Pancreas (tissue), 10 donors: ENCODE measurements at regions not wholly inside any gene's neighbourhood (a gene's known extent, or its start where the extent isn't known, plus 50 kb on each side); places are given as distances from the start of the nearest gene placed in this dataset.

ENCODE experiments used
- ATAC-seq, 4 donors: fragments of 200-7000 bp; cut with Tn5 transposase; one replicate each; pipeline versions ENCODE4 v1.8.0 to v1.9.1; 2020; ENCODE audit warnings: mild to moderate bottlenecking in 4 of 4, moderate library complexity in 4 of 4
- DNase-seq, 6 donors: peaks; one replicate each; pipeline ENCODE4 v3.0.0-alpha.2; 2020
- FAIRE-seq: peaks from 2 replicates; lab custom pipeline; 2012; peaks lifted over from hg19 to GRCh38; lab: Jason Lieb, UNC
- H3K27ac ChIP-seq, 4 donors: fragments of 200-600 bp; sonication (generic); 1 replicate in 3 of 4; 2 replicates in 1 of 4; pipeline versions ENCODE4 v1.5.0 to v1.8.0; 2020
- H3K27me3 ChIP-seq, 4 donors: fragments of 200-600 bp; one replicate each; pipeline ENCODE4 v1.8.0; 2021
- H3K36me3 ChIP-seq, 3 donors: fragments of 200-600 bp; sonication (generic) in 1 of 3; one replicate each; pipeline versions ENCODE4 v1.5.0 to v1.8.0; 2020 to 2021
- H3K4me1 ChIP-seq, 3 donors: fragments of 200-600 bp; one replicate each; pipeline ENCODE4 v1.8.0; 2021
- H3K4me3 ChIP-seq, 4 donors: fragments of 200-600 bp; sonication (generic) in 2 of 4; one replicate each; pipeline versions ENCODE4 v1.5.0 to v1.8.0; 2020 to 2021
- H3K9me3 ChIP-seq, 4 donors: fragments of 200-600 bp; one replicate each; pipeline ENCODE4 v1.8.0; 2021
- WGBS, 2 donors: extraction: QIAGEN DNeasy Blood & Tissue Kit; methylation state at CpG; one replicate each; pipeline ENCODE4 v1.1.7; 2013; 5-methylcytosine and 5-hydroxymethylcytosine counted together
- intact Hi-C, 3 donors: fragments of 100-400 bp; cut with DNase I; formaldehyde crosslinking; loops; one replicate each; pipeline versions ENCODE4 v1.11.1 to v1.14.2; 2022
- TF ChIP-seq, protein P1 (sequence below), 4 donors: fragments of 200-600 bp; sonication (generic) in 3 of 4; IDR thresholded peaks; one replicate each; pipeline versions ENCODE4 v1.5.0 to v1.8.0; 2021; ENCODE audit warnings: antibody characterized with exemption in 4 of 4
- donor health status: healthy with polysubstance abuse.
- donor health status: DM: no; HTN: no; CAD: no; lungs with moderate emphysema.
- donor health status: DM: no; HTN: no; CAD: no.
- donor health status: control.
- donor health status: control.
- donor health status: Bipolar disorder and iron deficiency.
- donor health status: DM: yes; HTN: yes; CAD: no.
- donor health status: DM: no; HTN: no; CAD: no.
- donor health status: DM: no; HTN: no; CAD: no.
- donor health status: DM: yes; HTN: yes; CAD: no.

DNA sequence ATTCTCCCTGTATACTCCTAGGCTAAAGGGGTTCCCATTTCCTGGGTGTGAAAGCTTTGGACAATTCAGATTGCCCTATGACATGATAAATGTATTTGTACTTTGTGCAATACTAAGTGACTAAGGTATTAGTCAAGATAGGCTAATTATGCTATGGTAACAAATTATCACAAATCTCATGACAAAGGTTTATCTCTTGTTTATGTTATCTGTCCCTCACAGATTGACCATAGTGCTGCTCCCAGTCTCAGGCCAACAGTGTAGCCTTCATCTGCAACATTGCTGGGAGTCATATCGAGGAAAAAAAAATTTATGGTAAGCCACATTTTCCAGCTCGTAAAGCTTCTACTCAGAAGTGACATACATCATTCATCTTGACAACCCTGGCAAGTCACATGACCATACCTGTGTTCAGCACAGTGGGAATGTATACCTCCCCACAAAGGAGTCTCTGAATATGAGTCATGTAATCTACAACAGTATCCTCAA lies 346.2 kb downstream of the IGSF11 start:
- no peaks in the 10 kb centered on the region for H3K27me3 ChIP-seq
- no peaks in the 10 kb centered on the region for H3K36me3 ChIP-seq
- no peaks in the 10 kb centered on the region for H3K4me1 ChIP-seq
- intact Hi-C loops: no loop called here
- FAIRE-seq (no peak), DNase-seq (no peak), ATAC-seq (no peak)
- no peak overlapping the region for H3K27ac ChIP-seq
- TF ChIP-seq, protein P1, sequence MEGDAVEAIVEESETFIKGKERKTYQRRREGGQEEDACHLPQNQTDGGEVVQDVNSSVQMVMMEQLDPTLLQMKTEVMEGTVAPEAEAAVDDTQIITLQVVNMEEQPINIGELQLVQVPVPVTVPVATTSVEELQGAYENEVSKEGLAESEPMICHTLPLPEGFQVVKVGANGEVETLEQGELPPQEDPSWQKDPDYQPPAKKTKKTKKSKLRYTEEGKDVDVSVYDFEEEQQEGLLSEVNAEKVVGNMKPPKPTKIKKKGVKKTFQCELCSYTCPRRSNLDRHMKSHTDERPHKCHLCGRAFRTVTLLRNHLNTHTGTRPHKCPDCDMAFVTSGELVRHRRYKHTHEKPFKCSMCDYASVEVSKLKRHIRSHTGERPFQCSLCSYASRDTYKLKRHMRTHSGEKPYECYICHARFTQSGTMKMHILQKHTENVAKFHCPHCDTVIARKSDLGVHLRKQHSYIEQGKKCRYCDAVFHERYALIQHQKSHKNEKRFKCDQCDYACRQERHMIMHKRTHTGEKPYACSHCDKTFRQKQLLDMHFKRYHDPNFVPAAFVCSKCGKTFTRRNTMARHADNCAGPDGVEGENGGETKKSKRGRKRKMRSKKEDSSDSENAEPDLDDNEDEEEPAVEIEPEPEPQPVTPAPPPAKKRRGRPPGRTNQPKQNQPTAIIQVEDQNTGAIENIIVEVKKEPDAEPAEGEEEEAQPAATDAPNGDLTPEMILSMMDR (IDR thresholded peaks at IDR 0.05): no peak
- H3K9me3 ChIP-seq: no peaks in the 10 kb centered on the region
- no peak overlapping the region for H3K4me3 ChIP-seq
- WGBS, 2 donors: 64 to 73% methylated on average over 2 of the region's 2 CpGs

GRCh38 chr3:118692416-118692815 lies 342.2 kb downstream of the IGSF11 start:
- no peak for ATAC-seq

DNA sequence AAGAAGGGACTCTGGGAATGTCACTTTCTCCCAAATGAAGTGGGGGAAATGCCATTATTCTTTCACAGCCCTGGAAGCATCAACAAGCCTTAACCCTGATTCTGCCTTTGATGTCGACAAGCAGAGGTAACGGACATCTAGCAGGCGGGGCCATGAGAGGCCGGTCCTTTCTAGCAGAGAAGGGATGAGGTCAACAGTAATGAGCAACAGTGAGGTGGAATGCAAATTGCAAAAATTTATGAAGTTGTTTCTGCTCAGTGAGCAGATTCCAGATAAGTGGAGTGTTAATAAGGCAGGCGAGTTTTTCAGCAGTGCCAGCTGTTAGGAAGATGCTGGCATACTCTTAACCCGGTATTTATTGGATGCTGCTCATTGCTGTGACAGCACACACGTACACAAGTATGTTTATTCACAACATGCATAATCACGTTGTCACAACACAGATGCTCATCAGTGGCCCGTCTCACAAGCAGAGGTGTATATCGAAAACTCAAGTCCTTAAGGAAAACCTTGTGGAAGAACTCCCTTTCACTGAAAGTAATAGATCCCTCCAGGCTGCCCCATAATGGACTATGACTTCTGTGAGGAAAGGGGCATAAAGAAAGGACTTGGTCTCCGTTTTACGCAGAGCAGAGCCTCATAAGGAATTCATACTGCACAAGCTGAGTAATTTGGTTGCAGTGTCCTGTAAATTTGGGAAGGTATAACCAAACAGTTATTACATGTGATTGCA lies 329.0 kb downstream of the IGSF11 start:
- Histone ChIP-seq H3K27ac (no peak overlapping the region), H3K27me3 (no peaks in the 10 kb centered on the region), H3K36me3 (no peaks in the 10 kb centered on the region), H3K4me1 (no peaks in the 10 kb centered on the region), H3K4me3 (no peak overlapping the region), H3K9me3 (no peaks in the 10 kb centered on the region)
- 58 to 61% methylated on average over 12 of the region's 12 CpGs for WGBS, 2 donors
- DNase-seq (no peak), ATAC-seq (no peak), FAIRE-seq (no peak)
- TF ChIP-seq, protein P1 (IDR thresholded peaks at IDR 0.05): no peak
- intact Hi-C loops: no loop called here

More at GRCh38 chr3:118692416-118692815, 342.2 kb downstream of the IGSF11 start:
- Histone ChIP-seq H3K4me1 (no peaks in the 10 kb centered on the region), H3K9me3 (no peaks in the 10 kb centered on the region), H3K4me3 (no peak overlapping the region), H3K36me3 (no peaks in the 10 kb centered on the region), H3K27ac (no peak overlapping the region), H3K27me3 (no peaks in the 10 kb centered on the region)
- no peak for DNase-seq
- FAIRE-seq: no peak
- TF ChIP-seq, protein P1 (IDR thresholded peaks at IDR 0.05): no peak
- intact Hi-C loops: no loop called here
- 65 to 74% methylated on average over 1 of the region's 1 CpG for WGBS, 2 donors

GRCh38 chr3:118707991-118708390 lies 326.7 kb downstream of the IGSF11 start:
- FAIRE-seq: no peak
- no peak overlapping the region for H3K4me3 ChIP-seq
- no peaks in the 10 kb centered on the region for H3K36me3 ChIP-seq
- H3K4me1 ChIP-seq: no peaks in the 10 kb centered on the region
- ATAC-seq: no peak
- TF ChIP-seq, protein P1 (IDR thresholded peaks at IDR 0.05): no peak
- no peaks in the 10 kb centered on the region for H3K27me3 ChIP-seq
- H3K27ac ChIP-seq: no peak overlapping the region
- no peaks in the 10 kb centered on the region for H3K9me3 ChIP-seq
- intact Hi-C loops: no loop called here
- no peak for DNase-seq

DNA sequence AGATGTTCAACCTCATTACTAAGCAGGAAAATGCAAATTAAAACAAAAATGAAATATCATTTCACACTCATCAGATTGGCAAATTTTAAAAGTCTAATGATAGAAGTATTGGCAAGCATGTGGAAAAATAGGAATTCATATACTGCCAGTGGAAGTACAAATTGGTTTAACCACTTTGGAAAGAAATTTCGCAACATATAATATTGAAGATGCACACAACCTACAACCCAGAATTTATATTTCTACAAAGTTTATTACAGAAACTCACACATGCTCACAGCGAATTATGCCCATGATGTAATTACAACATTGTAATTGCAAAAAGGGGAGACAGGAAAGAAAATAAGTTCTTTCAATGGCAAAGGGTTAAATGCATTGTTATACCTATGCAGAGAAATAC lies 324.1 kb downstream of the IGSF11 start:
- FAIRE-seq (no peak), DNase-seq (no peak), ATAC-seq (no peak)
- intact Hi-C loops: no loop called here
- Histone ChIP-seq H3K4me1 (no peaks in the 10 kb centered on the region), H3K4me3 (no peak overlapping the region), H3K27ac (no peak overlapping the region), H3K27me3 (no peaks in the 10 kb centered on the region), H3K36me3 (no peaks in the 10 kb centered on the region), H3K9me3 (no peaks in the 10 kb centered on the region)
- TF ChIP-seq, protein P1 (IDR thresholded peaks at IDR 0.05): no peak
- 77 to 95% methylated on average over 2 of the region's 2 CpGs for WGBS, 2 donors
